SK-N-SH (cell line): ENCODE measurements at regions not wholly inside any gene's neighbourhood (a gene's known extent, or its start where the extent isn't known, plus 50 kb on each side); places are given as distances from the start of the nearest gene placed in this dataset.

ENCODE experiments used
- CTCF ChIA-PET: fragments of 300-600, 350-600 bp; formaldehyde crosslinking; extraction: SDS; loops from one replicate; lab custom pipeline; 2021; lab: Yijun Ruan, JAX
- POLR2A ChIA-PET: fragments of 350-600 bp; sonication (Branson Sonifier 250); formaldehyde crosslinking; extraction: SDS; loops from one replicate; lab custom pipeline; 2020; ENCODE audit warnings: antibody characterized with exemption, inconsistent platforms; lab: Yijun Ruan, JAX
- DNase-seq: peaks from one replicate; pipeline ENCODE4 v3.0.0; 2012
- H2AFZ ChIP-seq: fragments of 200-600 bp; sonication (generic); 2 replicates; pipeline ENCODE4 v1.8.1; 2016; ENCODE audit warnings: antibody characterized with exemption, mild to moderate bottlenecking, low read depth
- H3F3A ChIP-seq: fragments of 200-600 bp; sonication (generic); replicated peaks from 2 replicates; pipeline ENCODE3; 2016; ENCODE audit warnings: antibody characterized with exemption, mild to moderate bottlenecking; ENCODE audit not compliant: insufficient read depth
- H3K27ac ChIP-seq, 2 experiments: fragments of 200-500 bp in 1 of 2; fragments of 200-600 bp in 1 of 2; sonication (Bioruptor generic) in 1 of 2; sonication (generic), shearing (Covaris generic) in 1 of 2; 2 replicates each; pipeline versions ENCODE4 v1.5.1 to v1.6.1; 2014 to 2016; ENCODE audit warnings: low read depth in 2 of 2, inconsistent platforms in 1 of 2, low read length in 1 of 2, mild to moderate bottlenecking in 1 of 2, mixed read lengths in 1 of 2
- H3K27me3 ChIP-seq: fragments of 200-600 bp; sonication (generic), shearing (Covaris generic); 2 replicates; pipeline ENCODE4 v1.6.1; 2016; ENCODE audit warnings: mixed run types; ENCODE audit not compliant: insufficient read depth
- H3K36me3 ChIP-seq, 2 experiments: fragments of 200-500 bp in 1 of 2; fragments of 200-600 bp in 1 of 2; sonication (Bioruptor generic) in 1 of 2; sonication (generic) in 1 of 2; replicated peaks in 1 of 2; 2 replicates each; pipeline versions ENCODE3 to v1.5.1; 2014 to 2016; ENCODE audit warnings: low read length in 1 of 2, mild to moderate bottlenecking in 1 of 2; ENCODE audit not compliant: insufficient read depth in 2 of 2, control insufficient read depth in 1 of 2
- H3K4me1 ChIP-seq, 2 experiments: fragments of 200-500 bp in 1 of 2; fragments of 200-600 bp in 1 of 2; sonication (Bioruptor generic) in 1 of 2; sonication (generic), shearing (Covaris generic) in 1 of 2; 2 replicates each; pipeline versions ENCODE4 v1.5.1 to v1.6.1; 2014 to 2016; ENCODE audit warnings: low read depth in 1 of 2, low read length in 1 of 2, mixed run types in 1 of 2; ENCODE audit not compliant: insufficient read depth in 2 of 2, control insufficient read depth in 1 of 2
- H3K4me2 ChIP-seq: fragments of 200-600 bp; sonication (generic), shearing (Covaris generic); 2 replicates; pipeline ENCODE4 v1.6.1; 2017; ENCODE audit warnings: mixed run types
- H3K4me3 ChIP-seq, 2 experiments: fragments of 200-500 bp in 1 of 2; fragments of 200-600 bp in 1 of 2; sonication (Bioruptor generic) in 1 of 2; sonication (generic), shearing (Covaris generic) in 1 of 2; 2 replicates each; pipeline versions ENCODE4 v1.5.1 to v1.8.1; 2014 to 2016; ENCODE audit warnings: low read depth in 2 of 2, inconsistent platforms in 1 of 2, low read length in 1 of 2, mild to moderate bottlenecking in 1 of 2, mixed read lengths in 1 of 2, moderate library complexity in 1 of 2
- H3K79me2 ChIP-seq: fragments of 200-600 bp; sonication (generic); 2 replicates; pipeline ENCODE4 v1.8.1; 2017; ENCODE audit warnings: mild to moderate bottlenecking; ENCODE audit not compliant: insufficient read depth
- H3K9ac ChIP-seq: fragments of 200-600 bp; sonication (generic); 2 replicates; pipeline ENCODE4 v1.6.1; 2017; ENCODE audit warnings: mixed run types
- H3K9me2 ChIP-seq: fragments of 200-600 bp; sonication (generic); 2 replicates; pipeline ENCODE4 v1.6.1; 2017; ENCODE audit warnings: mixed run types
- H3K9me3 ChIP-seq: fragments of 200-600 bp; sonication (generic); 2 replicates; pipeline ENCODE4 v1.6.1; 2017; ENCODE audit warnings: mixed run types, mild to moderate bottlenecking, moderate library complexity
- H4K20me1 ChIP-seq: fragments of 200-600 bp; sonication (generic); 2 replicates; pipeline ENCODE4 v1.6.1; 2017; ENCODE audit warnings: mild to moderate bottlenecking, mixed run types; ENCODE audit not compliant: insufficient read depth
- CHD2 ChIP-seq: fragments of 150-350 bp; IDR thresholded peaks from 2 replicates; pipeline ENCODE4 v1.6.1; 2018; ENCODE audit warnings: low read length; ENCODE audit not compliant: partially characterized antibody
- EP300 ChIP-seq, 2 experiments: IDR thresholded peaks; 2 replicates each; pipeline versions ENCODE4 v1.4.0 to v1.6.1; 2012; ENCODE audit warnings: borderline replicate concordance in 1 of 2, low read depth in 1 of 2, low read length in 1 of 2
- FOXJ3 ChIP-seq: sonication (generic); formaldehyde crosslinking; IDR thresholded peaks from 2 replicates; pipeline ENCODE4 v1.5.1; 2020; ENCODE audit warnings: mild to moderate bottlenecking, missing genetic modification reagents
- FOXM1 ChIP-seq: IDR thresholded peaks from 2 replicates; pipeline ENCODE4 v1.4.0; 2012; ENCODE audit warnings: low read depth, mild to moderate bottlenecking
- GABPA ChIP-seq: IDR thresholded peaks from 2 replicates; pipeline ENCODE4 v1.4.0; 2012; ENCODE audit warnings: low read depth, mild to moderate bottlenecking
- GATA2 ChIP-seq: sonication (generic); formaldehyde crosslinking; IDR thresholded peaks from 2 replicates; pipeline ENCODE4 v1.5.0; 2020; ENCODE audit warnings: mild to moderate bottlenecking, missing genetic modification reagents
- JUND ChIP-seq: IDR thresholded peaks from 2 replicates; pipeline ENCODE4 v1.4.0; 2012
- NFIC ChIP-seq: IDR thresholded peaks from 2 replicates; pipeline ENCODE4 v1.4.0; 2012; ENCODE audit warnings: borderline replicate concordance
- NRF1 ChIP-seq: IDR thresholded peaks from 2 replicates; pipeline ENCODE4 v1.6.1; 2012; ENCODE audit warnings: low read depth, mild to moderate bottlenecking, low read length
- POLR2AphosphoS5 ChIP-seq: IDR thresholded peaks from 2 replicates; pipeline ENCODE4 v1.6.1; 2012; ENCODE audit warnings: low read depth, low read length
- RAD21 ChIP-seq: IDR thresholded peaks from 2 replicates; pipeline ENCODE4 v1.6.1; 2012; ENCODE audit warnings: mild to moderate bottlenecking, low read length
- SMC3 ChIP-seq: IDR thresholded peaks from 2 replicates; pipeline ENCODE4 v1.6.1; 2012; ENCODE audit warnings: low read depth, low read length, improper control_type of control experiment
- TAF1 ChIP-seq: IDR thresholded peaks from 2 replicates; pipeline ENCODE4 v1.6.1; 2012; ENCODE audit warnings: low read depth, mild to moderate bottlenecking, low read length, moderate library complexity, borderline replicate concordance
- WGBS: methylation state at CpG from one replicate; pipeline ENCODE4 v1.1.6; 2017; ENCODE audit warnings: low lambda C conversion rate; 5-methylcytosine and 5-hydroxymethylcytosine counted together
- TF ChIP-seq, protein P1 (sequence below): fragments of 200-600 bp; sonication (generic); IDR thresholded peaks from 2 replicates; pipeline ENCODE4 v1.6.1; 2017; ENCODE audit warnings: antibody characterized with exemption, mild to moderate bottlenecking, moderate library complexity
- TF ChIP-seq, protein P2 (sequence below): IDR thresholded peaks from 2 replicates; pipeline ENCODE4 v1.4.0; 2012; ENCODE audit warnings: low read depth, borderline replicate concordance
- TF ChIP-seq, protein P3 (sequence below): IDR thresholded peaks from 2 replicates; pipeline ENCODE4; 2012

DNA sequence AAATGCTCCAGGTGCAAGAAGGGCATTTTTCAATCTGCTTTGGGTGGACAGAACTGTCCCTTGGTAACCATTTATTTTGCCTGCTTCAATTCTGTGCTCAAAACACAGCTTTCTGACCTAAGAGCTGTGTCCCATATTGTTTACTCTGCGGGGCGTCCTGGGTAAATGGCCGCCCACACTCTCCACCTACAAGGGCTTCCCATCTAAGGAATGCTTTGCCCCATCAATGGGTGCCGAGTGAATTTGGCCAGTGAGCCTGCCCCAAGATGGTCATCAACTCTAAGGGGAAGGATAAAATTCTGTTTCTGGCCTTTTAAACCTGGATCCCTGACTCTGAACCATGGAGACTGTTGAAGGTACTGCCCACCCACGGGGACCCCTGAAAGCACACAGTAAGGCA lies 55.5 kb upstream of the FAM89A start:
- no peaks in the 10 kb centered on the region for H3F3A ChIP-seq
- no peak overlapping the region for H3K9ac ChIP-seq
- ChIA-PET POLR2A (no interaction called here), CTCF (no interaction called here)
- no peak for DNase-seq
- H3K27me3 ChIP-seq = no peaks in the 10 kb centered on the region; the same call in 1 of the 2 replicates
- no peak overlapping the region for H3K27ac ChIP-seq
- no peaks in the 10 kb centered on the region for H4K20me1 ChIP-seq
- TF ChIP-seq, protein P1, sequence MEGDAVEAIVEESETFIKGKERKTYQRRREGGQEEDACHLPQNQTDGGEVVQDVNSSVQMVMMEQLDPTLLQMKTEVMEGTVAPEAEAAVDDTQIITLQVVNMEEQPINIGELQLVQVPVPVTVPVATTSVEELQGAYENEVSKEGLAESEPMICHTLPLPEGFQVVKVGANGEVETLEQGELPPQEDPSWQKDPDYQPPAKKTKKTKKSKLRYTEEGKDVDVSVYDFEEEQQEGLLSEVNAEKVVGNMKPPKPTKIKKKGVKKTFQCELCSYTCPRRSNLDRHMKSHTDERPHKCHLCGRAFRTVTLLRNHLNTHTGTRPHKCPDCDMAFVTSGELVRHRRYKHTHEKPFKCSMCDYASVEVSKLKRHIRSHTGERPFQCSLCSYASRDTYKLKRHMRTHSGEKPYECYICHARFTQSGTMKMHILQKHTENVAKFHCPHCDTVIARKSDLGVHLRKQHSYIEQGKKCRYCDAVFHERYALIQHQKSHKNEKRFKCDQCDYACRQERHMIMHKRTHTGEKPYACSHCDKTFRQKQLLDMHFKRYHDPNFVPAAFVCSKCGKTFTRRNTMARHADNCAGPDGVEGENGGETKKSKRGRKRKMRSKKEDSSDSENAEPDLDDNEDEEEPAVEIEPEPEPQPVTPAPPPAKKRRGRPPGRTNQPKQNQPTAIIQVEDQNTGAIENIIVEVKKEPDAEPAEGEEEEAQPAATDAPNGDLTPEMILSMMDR = no peak
- TF ChIP-seq TAF1 = no peak
- no peak for TF ChIP-seq SMC3
- TF ChIP-seq NFIC = no peak
- TF ChIP-seq FOXJ3 (CRISPR knock-in tag) = no peak
- no peak for TF ChIP-seq GATA2 (CRISPR knock-in tag)
- TF ChIP-seq EP300 (IDR thresholded peaks at IDR 0.05; ENCODE audit: borderline replicate concordance in 1 of 2, low read depth in 1 of 2, low read length in 1 of 2) = no peak
- TF ChIP-seq RAD21 = no peak
- TF ChIP-seq GABPA = no peak
- no peak for TF ChIP-seq NRF1
- no peak for TF ChIP-seq JUND
- WGBS = 48% methylated on average over 5 of the region's 5 CpGs
- H2AFZ ChIP-seq = no peak overlapping the region
- H3K4me1 ChIP-seq = no peaks in the 10 kb centered on the region
- H3K79me2 ChIP-seq = no peaks in the 10 kb centered on the region
- H3K4me2 ChIP-seq = no peak overlapping the region
- no peak overlapping the region for H3K4me3 ChIP-seq
- no peaks in the 10 kb centered on the region for H3K9me3 ChIP-seq
- H3K36me3 ChIP-seq = no peaks in the 10 kb centered on the region
- no peaks in the 10 kb centered on the region for H3K9me2 ChIP-seq

DNA sequence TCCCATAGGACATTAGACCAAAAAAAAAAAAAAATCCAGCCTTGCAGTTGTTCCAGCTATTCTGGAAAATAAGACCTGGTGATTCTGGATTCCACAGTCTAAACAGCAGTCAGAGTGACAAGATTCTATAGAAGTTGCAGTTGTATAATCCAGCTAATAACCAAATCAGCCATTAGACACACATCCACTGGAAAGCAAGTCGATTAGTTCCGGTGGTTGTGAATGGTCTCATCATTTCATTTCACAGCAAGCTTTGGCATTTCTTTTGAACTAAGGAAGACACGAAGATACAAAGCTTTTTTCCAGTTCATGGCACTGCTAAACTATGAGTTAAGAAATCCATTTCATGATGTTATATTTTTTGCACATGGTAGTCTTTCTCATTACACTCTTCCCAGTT lies 54.4 kb upstream of the FAM89A start:
- WGBS = 49% methylated on average over 3 of the region's 3 CpGs
- Histone ChIP-seq H3K9ac (no peak overlapping the region), H3K79me2 (no peaks in the 10 kb centered on the region), H3K9me3 (no peaks in the 10 kb centered on the region), H3F3A (no peaks in the 10 kb centered on the region), H3K36me3 (no peaks in the 10 kb centered on the region), H3K27ac (no peak overlapping the region), H2AFZ (no peak overlapping the region), H3K9me2 (no peaks in the 10 kb centered on the region), H3K4me1 (no peaks in the 10 kb centered on the region), H4K20me1 (no peaks in the 10 kb centered on the region)
- POLR2A ChIA-PET = no interaction called here
- TF ChIP-seq CHD2 (no peak), FOXM1 (no peak), POLR2AphosphoS5 (no peak), SMC3 (no peak)
- TF ChIP-seq, protein P2, sequence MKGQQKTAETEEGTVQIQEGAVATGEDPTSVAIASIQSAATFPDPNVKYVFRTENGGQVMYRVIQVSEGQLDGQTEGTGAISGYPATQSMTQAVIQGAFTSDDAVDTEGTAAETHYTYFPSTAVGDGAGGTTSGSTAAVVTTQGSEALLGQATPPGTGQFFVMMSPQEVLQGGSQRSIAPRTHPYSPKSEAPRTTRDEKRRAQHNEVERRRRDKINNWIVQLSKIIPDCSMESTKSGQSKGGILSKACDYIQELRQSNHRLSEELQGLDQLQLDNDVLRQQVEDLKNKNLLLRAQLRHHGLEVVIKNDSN = no peak
- TF ChIP-seq, protein P3, sequence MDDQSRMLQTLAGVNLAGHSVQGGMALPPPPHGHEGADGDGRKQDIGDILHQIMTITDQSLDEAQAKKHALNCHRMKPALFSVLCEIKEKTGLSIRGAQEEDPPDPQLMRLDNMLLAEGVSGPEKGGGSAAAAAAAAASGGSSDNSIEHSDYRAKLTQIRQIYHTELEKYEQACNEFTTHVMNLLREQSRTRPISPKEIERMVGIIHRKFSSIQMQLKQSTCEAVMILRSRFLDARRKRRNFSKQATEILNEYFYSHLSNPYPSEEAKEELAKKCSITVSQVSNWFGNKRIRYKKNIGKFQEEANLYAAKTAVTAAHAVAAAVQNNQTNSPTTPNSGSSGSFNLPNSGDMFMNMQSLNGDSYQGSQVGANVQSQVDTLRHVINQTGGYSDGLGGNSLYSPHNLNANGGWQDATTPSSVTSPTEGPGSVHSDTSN = no peak
- TF ChIP-seq, all 33 proteins: peak for 0
- Histone ChIP-seq H3K4me2 (no peak overlapping the region), H3K27me3 (no peaks in the 10 kb centered on the region; the same call in 1 of the 2 replicates), H3K4me3 (no peak overlapping the region)
- no peak for DNase-seq
- CTCF ChIA-PET = no interaction called here
